HG03135 (cell line): ENCODE measurements at regions not wholly inside any gene's neighbourhood (a gene's known extent, or its start where the extent isn't known, plus 50 kb on each side); places are given as distances from the start of the nearest gene placed in this dataset.

ENCODE experiments used
- ATAC-seq: cut with Tn5 transposase; IDR thresholded peaks from one replicate; pipeline ENCODE4 v1.9.1; 2021; ENCODE audit warnings: mild to moderate bottlenecking, moderate library complexity; ENCODE audit not compliant: unreplicated experiment

GRCh38 chr1:38308780-38309179 lies 262.2 kb upstream of the POU3F1 start:
- no peak for ATAC-seq

- ATAC-seq: no peak
These were observed 259.1 kb upstream of the POU3F1 start for GRCh38 chr1:38305666-38306065.

GRCh38 chr1:38303843-38304242 lies 257.2 kb upstream of the POU3F1 start:
- no peak for ATAC-seq

GRCh38 chr1:38301040-38301439 lies 254.4 kb upstream of the POU3F1 start:
- no peak for ATAC-seq

- no peak for ATAC-seq
These were observed 254.0 kb upstream of the POU3F1 start for GRCh38 chr1:38300616-38301015.

GRCh38 chr1:38297842-38298241 lies 251.2 kb upstream of the POU3F1 start:
- ATAC-seq: no peak

GRCh38 chr1:38297246-38297645 lies 250.7 kb upstream of the POU3F1 start:
- no peak for ATAC-seq

GRCh38 chr1:38296047-38296446 lies 249.5 kb upstream of the POU3F1 start:
- ATAC-seq: no peak

GRCh38 chr1:38293567-38293966 lies 247.0 kb upstream of the POU3F1 start:
- ATAC-seq: no peak

- ATAC-seq: no peak
These were observed 246.4 kb upstream of the POU3F1 start for GRCh38 chr1:38292969-38293368.

GRCh38 chr1:38291906-38292521 lies 245.4 kb upstream of the POU3F1 start:
- ATAC-seq: no peak

- ATAC-seq: no peak
These were observed 244.7 kb upstream of the POU3F1 start for GRCh38 chr1:38291336-38291735.

GRCh38 chr1:38289034-38289433 lies 242.4 kb upstream of the POU3F1 start:
- no peak for ATAC-seq

- ATAC-seq: no peak
These were observed 241.0 kb upstream of the POU3F1 start for GRCh38 chr1:38287547-38287946.

GRCh38 chr1:38287036-38287435 lies 240.4 kb upstream of the POU3F1 start:
- no peak for ATAC-seq

GRCh38 chr1:38285807-38286530 lies 239.4 kb upstream of the POU3F1 start:
- no peak for ATAC-seq

GRCh38 chr1:38284953-38285352 lies 238.4 kb upstream of the POU3F1 start:
- no peak for ATAC-seq

- no peak for ATAC-seq
These were observed 237.3 kb upstream of the POU3F1 start for GRCh38 chr1:38283696-38284470.

- ATAC-seq: no peak
These were observed 232.6 kb upstream of the POU3F1 start for GRCh38 chr1:38279148-38279547.

- no peak for ATAC-seq
These were observed 231.1 kb upstream of the POU3F1 start for GRCh38 chr1:38277646-38278045.

- no peak for ATAC-seq
These were observed 229.4 kb upstream of the POU3F1 start for GRCh38 chr1:38275960-38276359.

- ATAC-seq: no peak
These were observed 228.4 kb upstream of the POU3F1 start for GRCh38 chr1:38274974-38275373.
